GM20431 (cell line): ENCODE measurements at regions not wholly inside any gene's neighbourhood (a gene's known extent, or its start where the extent isn't known, plus 50 kb on each side); places are given as distances from the start of the nearest gene placed in this dataset.

Source experiments
- in situ Hi-C: fragments of 300-500 bp; cut with MseI, MboI; formaldehyde crosslinking; loops from one replicate; pipeline ENCODE4 v1.15.0; 2020; ENCODE audit warnings: low sequenced_read_pairs; ENCODE audit not compliant: unreplicated experiment

DNA sequence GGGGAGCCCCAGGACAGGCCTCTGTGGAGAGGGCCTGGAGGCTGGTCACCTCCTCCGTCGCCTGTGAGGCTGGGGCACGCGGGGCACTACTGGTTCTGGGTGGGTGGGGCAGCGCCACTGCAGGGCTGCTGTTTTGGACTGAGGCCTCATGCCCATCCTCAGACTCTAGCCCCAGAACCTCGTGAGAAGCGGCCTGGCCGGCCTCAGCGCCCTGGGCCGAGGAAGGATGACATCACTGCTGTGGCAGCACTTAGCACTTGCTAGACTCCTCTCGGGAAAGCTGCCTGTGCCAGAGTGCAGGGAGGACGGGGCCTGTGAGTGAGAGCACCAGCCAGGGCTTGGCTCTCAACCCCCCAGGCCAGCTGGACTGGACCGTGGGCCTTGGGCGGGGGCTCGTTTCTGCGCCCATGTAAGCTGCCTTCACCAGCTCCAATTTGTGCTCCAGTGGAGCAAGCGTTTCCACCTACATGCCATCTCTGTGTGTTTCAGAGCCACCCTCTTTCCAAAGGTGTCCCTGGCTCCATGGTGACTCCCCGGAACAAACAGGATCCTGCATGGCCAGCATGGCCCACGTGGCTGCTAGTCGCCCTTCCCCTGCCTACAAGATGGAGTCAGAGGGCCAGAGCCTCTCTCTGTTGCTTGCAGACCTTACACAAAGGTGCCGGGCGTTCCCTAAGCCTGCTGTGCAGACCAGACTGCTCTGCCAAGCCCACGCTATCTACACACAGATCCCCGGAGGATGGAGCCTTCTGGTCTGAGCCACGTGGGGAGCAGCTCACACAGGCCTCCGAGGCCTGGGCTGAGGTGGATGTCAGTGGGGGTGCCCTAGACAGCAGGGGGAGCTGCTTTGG, 102.9 kb downstream of the CTTN start:
- in situ Hi-C loops, result no loop called here

DNA sequence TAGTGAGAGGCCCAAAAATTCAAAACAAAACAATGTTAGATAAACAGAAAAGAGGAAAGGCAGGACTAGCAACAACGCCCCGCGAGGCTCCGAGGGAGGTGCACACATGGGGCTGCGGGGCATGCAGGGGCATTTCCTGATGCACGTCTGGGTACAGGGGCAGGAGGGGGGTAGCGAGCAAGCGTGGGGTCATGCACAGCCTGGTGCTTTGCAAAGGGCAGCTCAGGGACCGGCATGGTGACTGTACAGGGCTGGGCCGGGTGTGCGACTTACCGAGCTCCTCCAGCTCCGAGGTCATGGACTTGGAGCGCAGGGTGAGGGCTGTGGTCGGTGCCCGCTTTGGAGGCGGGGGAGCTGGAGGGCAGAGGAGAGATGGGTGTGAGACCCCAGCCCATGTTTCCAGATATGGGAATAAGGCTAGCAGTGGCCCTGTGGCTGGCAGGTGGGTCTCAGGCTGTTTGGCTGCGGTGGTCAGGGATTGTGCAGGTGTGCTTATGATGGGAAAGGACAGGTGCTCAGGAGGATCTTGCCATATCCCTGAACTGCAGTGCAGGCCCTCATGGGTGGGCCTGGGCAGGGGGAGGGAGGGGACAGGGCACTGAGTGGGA, 103.7 kb downstream of the CTTN start:
- in situ Hi-C loops, result no loop called here

DNA sequence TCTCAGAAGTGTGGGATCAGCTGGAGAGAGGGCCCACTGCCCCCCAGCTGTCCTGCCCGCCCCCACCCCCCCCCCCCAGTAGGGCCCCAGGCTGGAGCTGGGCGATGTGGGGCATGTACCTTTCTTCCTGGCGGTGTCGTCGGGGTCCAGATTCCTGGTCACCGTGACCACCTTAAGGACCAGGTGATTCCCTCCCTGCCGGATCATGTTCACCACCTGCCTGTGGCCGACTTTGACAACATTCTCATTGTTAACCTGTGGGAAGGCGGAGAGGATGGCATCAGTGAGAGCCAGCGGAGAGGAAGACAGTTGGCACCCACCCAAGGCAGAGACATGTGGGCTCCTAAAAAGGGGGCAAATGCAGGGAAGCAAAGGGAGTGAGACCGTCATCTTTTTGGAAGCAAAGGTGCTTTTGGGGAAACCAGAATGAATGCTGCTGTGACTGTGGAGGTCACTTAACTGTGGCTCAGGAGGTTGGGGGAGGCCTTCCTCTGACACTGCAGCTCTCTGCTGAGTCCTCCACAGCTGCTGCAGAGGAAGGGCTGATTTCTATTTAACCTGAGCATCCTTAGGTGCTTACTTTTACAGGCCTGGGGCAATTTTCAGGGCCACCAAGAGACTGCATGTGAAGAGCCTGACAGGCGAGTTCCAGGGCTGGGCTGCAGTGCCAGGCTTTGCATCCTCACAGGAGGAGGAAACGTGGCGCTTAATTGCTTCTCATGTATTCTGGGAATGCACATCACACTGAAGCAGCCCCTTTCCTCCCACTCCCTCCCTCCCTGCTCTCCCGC, 104.5 kb downstream of the CTTN start:
- in situ Hi-C loops, result no loop called here

DNA sequence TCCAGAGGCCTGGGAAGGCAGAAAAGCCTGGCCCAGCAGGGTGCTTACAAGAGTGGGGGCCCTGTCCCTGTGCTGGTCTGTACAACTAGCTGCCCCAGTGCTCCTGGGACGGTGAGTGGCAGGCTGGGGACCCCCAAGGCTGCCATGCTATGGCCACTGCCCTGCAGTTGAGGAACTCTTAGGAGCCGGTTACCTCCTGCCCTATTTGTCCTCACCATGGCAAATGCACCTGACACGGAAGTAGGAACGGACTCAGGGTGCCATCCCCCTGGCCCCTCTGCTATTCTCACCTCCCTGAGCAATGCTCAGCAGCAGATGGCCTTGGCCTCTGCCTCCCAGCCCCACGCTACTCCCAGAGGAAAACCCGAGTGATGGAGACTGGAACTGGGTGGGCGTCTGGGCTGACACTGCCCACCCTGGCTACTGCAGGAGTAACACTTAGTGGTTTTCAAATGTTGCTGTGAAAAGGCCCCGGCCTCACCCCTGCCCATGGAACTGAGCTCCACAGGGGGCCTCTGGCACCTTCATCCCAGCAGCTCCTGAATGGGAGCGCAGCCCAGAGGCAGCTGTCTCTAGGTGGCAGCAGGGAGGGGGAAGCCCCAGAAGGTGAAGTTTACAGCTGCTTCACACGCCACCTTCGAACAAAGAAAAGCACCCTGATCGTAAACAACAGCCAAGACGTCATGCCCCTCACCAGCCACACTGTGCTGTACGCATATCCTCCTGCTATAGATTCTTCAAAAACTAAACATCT, 105.3 kb downstream of the CTTN start:
- in situ Hi-C loops, result no loop called here

DNA sequence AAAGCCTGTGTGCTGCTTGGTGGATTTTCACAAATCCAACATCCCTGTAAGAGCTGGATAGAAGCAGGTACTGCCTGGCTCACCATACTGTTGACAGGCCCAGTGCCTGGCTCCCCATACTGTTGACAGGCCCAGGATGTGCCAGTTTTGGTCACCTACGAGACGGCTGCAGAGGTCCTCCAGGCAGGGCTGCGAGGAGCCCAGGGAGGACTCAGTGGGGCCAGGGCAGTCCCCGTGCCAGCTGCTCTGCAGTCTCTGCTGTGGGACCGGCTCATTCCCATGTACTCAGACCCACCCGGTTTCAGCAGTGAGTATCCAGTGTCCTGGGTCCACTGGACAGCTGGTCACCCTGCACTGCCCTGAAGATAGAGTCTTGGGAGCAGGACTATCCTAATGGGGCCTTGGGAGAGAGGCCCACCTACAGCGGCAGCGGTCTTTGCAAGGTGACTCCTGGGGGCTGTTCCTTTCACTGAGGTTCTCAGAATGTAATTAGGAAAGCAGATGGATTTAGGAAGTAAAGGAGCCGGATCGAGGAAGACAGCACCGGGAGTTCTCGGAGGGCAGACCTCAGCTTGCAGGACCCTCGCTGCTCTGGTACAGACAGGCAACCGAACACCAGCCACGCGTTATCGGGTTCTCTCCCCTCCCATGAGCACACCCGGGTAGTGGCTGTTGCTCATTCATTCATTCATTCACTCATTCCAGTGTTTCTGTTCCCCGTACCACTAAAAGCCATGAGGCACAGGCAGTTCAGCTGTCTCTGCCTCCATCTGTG, 106.1 kb downstream of the CTTN start:
- in situ Hi-C loops, result no loop called here

DNA sequence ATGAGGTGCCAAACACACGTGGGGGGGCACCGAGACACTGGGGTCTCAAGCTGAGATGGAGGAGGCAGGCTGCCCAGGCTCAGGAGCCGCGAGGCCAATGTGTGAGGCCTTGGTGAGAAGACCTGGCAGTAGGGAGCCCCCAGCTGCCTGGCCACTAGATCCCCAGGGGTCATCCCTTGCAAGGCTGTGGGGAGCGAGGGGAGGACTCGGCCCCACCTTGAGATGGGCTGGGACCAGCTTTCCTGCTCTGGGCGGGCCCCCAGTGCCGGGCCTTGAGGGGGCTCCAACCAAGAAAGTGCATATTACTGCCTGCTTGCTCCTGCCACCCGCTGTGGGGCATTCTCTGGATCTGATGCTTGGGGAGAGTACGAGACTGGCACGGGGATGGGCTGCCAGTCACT, 107.0 kb downstream of the CTTN start:
- in situ Hi-C loops, result no loop called here

DNA sequence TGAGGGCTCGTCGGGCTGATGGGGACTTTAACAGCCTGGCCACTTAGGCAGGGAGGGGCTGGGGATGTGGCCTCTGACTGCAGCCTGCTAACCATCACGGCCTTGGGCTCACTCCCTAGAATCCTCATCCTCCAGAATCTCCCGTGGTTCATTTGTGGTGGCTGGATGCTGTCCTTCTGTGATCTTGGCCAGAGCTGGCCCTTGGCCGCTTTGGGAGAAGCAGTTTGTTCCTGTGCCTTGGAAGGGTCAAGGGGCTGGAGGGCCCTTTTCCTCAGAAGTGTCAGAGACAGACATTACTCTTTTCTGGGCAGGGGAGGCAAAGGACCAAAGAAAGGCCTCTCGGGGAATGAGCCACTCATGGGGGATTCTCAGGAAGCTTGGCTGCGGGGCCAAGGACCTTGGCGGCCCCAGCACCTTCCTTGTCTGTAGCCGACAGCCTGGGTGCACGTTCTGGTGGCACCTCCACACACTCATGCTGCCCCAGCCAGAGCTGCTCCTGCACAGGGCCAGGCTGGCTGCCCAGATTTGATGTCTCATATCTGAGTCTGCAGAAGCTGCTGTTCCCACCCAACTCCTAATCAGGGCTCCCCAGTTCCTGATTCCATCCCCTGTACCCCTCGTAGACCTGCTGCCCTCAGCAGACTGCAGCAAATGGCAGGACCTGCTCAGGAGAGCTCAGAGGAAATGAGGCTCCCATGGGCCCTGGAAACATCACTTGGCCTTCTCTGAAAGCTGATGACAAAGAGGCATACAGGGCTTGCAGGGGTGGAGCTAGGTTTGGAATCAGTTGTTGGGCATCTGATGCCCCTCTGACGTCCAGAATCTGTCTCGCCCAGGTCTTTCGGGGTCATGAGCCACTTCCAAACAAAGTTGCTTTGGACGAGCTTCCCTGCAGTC, 107.7 kb downstream of the CTTN start:
- in situ Hi-C loops, result no loop called here

DNA sequence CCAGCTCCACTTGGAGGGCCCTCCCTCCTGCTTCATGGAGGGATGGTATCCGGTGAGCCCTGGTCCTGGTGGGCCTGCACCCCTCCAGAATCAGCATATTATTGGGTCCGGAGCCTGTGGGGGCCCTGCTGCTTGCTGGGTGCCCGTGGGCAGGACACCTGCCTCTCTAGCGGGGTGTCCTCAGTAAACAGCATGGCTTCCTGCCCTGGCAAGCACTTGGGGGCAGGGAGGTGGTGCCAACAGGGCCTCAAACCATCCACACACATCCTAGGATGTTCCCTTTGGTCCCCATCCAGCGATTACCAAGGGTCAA, 108.3 kb downstream of the CTTN start:
- in situ Hi-C loops, result no loop called here

DNA sequence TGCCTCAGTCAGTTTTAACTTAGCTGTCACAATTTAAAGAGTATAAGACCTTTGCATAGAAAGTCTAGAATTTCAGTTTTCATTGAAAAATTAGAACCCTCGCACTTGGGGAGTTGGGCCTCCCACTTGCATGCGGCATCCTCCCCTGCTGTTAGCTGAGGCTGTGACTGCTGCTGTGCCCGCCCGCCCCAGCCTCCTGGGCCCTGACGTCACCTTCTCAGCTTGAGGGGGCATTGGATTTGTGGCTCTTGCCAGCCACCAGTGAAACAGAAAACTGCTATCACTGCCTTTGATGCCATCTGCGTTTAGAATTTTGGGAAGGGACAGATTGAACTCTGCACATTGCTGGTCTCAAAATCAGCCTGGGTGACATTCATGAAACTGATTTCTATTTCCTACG, 108.7 kb downstream of the CTTN start:
- in situ Hi-C loops, result no loop called here

DNA sequence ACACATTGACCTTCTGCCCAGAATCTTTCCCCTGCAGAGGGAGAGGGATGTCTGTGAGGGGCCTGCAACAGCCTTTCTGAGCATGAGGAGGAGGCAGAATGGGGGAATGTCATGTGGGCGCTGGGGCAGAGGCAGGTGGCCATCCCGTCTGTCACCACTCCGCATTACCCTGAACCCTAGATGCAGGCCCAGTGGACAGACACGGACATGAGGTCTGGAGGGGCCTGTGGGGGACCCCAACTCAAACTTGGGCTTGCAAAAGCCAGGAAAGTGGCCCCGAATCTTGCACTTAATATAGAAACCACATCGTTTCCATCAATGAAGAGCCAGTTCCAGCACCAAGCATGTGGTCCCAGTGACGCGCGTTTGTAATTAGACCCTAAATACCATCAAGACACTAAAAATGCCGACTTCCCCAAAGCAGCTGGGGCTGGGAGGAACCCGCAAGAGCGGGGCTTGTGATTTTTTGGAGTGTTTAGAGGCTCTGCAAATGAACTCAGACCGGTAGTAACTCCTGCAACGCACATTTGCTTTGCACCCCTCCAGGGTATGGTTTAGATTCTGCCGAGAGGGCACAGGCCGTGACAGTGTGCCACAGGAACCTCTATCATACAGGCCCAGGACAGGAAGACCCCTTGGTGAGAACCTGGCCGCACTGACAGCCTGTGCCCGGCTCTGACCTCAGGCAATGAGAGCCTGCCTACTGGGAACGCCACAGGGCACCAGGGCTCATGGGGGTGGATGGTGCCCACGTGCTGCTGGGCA, 109.3 kb downstream of the CTTN start:
- in situ Hi-C loops, result no loop called here

DNA sequence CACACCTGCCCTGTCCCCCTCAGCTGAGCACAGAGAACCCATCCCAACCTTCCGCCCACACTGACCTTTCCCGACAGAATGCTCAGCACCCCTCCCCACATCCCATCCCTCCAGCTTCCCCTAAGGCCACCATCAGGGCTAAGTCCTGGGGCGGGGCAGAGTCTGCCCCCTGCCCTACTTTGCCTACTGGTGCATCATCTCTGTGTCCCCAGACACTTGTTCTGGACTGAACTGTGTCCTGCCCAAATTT, 109.8 kb downstream of the CTTN start:
- in situ Hi-C loops, result no loop called here

DNA sequence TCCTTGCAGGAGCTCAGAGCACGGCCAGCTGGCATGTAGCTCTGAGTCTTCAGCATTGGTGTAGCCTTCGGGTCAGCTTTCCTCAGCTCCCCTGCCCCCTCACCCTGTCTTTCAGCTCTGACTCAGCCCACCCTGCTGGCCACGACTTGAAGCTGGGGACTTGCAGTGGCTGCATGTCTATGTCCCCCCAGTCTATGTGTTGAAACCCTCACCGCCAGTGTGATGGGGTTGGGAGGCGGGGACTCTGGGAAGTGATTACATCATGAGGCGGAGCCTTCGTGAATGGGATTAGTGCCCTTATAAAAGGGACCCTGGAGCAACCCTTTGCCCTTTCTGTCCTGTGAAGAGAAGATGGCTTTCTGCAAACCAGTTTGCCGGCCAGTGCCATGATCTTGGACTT, 111.1 kb downstream of the CTTN start:
- in situ Hi-C loops, result no loop called here

DNA sequence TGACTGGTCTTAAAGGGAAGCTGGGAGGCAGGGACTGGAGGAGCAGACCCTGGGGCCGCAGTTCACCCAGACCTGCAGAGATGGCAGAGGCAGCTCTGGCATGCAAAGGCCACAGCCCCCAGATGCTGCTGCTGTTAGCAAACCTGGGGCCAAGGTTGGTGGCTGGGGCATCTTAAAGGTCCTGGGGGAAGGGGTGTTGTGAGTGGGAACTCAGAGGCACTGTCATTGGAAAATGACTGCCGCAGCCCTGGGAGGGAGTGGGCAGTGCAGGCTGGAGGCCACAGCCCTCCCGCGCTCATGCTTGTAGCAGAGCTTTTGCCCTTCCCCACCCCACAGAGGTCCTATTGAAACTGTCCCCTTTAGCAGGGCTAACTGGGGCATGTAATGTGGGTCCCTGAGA, 111.8 kb downstream of the CTTN start:
- in situ Hi-C loops, result no loop called here

DNA sequence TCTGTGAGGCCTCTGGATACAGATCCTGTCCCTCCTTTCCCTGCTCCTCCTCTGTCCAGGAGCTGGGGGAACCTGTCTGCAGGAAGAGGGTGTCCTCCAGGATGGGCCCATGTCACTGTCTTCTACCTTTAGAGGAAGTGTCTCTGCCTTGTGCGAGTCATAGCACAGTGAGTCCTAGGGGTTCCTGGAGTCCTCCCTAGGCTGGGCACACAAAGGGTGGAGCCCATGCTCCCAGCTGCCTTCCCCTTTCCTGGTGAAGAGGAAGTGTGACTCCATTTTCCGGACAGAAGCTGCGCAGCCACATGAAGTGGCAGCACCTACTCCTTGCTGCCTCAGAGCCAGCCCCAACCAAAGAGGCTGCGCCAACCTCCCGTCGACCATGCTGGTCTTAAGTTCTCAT, 112.2 kb downstream of the CTTN start:
- in situ Hi-C loops, result no loop called here

DNA sequence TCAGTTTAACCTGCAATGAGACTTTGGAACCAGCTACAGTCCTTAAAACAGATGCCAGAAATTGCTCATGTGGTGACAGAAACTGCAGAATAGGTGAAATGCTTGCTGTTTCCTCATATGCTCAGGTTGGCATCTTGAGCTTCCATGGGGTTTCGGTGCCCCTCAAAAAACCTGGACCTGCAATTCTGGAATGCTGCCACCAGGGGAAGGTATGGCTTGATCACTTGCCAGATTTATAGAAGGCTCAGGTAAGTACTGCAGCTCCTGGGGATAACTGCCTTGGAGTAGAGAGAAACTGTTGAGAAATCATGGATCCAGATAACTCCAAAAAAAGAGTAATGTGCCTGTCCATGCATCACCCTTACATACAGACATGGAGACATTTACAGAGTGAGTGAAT, 113.0 kb downstream of the CTTN start:
- in situ Hi-C loops, result no loop called here

DNA sequence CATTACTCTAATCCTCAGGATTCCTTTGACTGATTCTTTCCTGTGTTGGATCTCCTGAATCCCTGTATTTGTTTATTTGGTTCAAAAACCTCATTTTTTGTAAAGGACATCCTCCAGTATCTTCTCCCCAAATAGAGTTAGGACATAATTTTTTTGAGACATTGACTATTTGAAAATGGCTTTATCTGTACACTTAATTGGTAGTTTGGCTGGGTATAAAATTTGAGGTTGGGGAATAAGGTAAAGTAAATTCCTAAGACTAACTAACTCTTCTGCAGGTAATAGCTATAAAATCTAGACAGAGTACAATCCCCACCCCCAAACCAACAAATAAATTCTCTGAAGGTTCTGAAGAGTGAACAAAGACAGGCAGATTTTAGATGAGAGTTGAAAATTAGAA, 114.4 kb downstream of the CTTN start:
- in situ Hi-C loops, result no loop called here

DNA sequence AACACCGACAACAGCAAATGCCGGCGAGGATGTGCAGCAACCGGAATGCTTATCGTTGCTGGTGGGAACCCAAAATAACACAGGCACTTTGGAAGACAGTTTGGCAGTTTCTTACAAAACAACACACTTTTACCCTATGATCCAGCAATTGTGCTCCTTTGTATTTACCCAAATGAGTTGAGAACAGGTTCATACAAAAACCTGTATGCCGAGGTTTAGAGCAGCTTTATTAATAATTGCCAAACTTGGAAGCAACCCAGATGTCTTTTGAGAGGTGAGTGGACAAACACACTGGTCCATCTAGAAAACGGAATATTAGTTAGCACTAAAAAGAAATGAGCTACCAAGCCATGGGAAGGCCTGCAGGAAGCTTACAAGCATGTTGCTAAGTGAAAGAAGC, 118.9 kb downstream of the CTTN start:
- in situ Hi-C loops, result no loop called here
